ENCODE measurements at regions not wholly inside any gene's neighbourhood (a gene's known extent, or its start where the extent isn't known, plus 50 kb on each side); places are given as distances from the start of the nearest gene placed in this dataset.

- TF ChIP-seq, protein P1, sequence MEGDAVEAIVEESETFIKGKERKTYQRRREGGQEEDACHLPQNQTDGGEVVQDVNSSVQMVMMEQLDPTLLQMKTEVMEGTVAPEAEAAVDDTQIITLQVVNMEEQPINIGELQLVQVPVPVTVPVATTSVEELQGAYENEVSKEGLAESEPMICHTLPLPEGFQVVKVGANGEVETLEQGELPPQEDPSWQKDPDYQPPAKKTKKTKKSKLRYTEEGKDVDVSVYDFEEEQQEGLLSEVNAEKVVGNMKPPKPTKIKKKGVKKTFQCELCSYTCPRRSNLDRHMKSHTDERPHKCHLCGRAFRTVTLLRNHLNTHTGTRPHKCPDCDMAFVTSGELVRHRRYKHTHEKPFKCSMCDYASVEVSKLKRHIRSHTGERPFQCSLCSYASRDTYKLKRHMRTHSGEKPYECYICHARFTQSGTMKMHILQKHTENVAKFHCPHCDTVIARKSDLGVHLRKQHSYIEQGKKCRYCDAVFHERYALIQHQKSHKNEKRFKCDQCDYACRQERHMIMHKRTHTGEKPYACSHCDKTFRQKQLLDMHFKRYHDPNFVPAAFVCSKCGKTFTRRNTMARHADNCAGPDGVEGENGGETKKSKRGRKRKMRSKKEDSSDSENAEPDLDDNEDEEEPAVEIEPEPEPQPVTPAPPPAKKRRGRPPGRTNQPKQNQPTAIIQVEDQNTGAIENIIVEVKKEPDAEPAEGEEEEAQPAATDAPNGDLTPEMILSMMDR (IDR thresholded peaks at IDR 0.05; ENCODE audit: unreplicated experiment in 3 of 3): no peak
- Mint-ChIP-seq H3K27ac (no peak overlapping the region), H3K9me3 (peaks cover 20% of the 10 kb centered on the region), H3K36me3 (ENCODE audit: low read depth) (peaks cover 12% of the 10 kb centered on the region), H3K27me3 (ENCODE audit: low read depth) (peaks cover 9% of the 10 kb centered on the region), H3K4me1 (peaks cover 17% of the 10 kb centered on the region), H3K4me3 (no peak overlapping the region)
Observed at GRCh38 chr1:199762572-199762971, 264.9 kb upstream of the NR5A2 start.

DNA sequence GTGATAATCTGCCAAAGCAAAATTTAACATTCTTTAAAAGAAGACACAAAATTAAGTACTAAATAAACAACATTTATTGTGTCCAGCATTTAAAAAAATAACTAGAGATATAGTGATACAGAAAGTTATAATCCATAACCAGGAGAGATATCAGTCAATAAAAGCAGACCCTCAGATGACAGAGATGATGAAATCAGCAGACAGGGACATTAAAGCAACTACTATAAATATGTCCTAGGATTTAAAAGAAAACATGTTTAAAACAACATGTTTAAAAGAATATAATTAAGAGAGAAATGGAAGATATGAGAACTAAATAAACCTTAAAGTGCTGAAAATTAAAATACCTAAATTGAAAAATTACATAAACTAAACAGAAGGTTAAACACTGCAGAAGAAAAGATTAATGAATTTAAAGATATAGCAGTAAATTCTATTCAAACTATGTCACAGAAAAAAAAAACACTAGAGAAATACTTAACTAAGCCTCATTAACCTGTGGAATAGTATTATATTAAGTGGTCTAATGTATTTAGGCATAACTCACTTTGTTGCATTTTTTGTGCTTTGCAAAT, 261.2 kb upstream of the NR5A2 start:
- Mint-ChIP-seq H3K36me3 (ENCODE audit: low read depth) (peaks cover 16% of the 10 kb centered on the region), H3K4me3 (no peak overlapping the region), H3K9me3 (peaks cover 38% of the 10 kb centered on the region), H3K27ac (no peak overlapping the region), H3K4me1 (peaks cover 7% of the 10 kb centered on the region), H3K27me3 (ENCODE audit: low read depth) (no peaks in the 10 kb centered on the region)
- TF ChIP-seq, protein P1 (IDR thresholded peaks at IDR 0.05; ENCODE audit: unreplicated experiment in 3 of 3): no peak

GRCh38 chr1:199767700-199768099, 259.8 kb upstream of the NR5A2 start:
- peaks cover 16% of the 10 kb centered on the region for H3K36me3 Mint-ChIP-seq (ENCODE audit: low read depth)
- peaks cover 38% of the 10 kb centered on the region for H3K9me3 Mint-ChIP-seq
- no peak overlapping the region for H3K4me3 Mint-ChIP-seq
- no peaks in the 10 kb centered on the region for H3K27me3 Mint-ChIP-seq (ENCODE audit: low read depth)
- TF ChIP-seq, protein P1 (IDR thresholded peaks at IDR 0.05; ENCODE audit: unreplicated experiment in 3 of 3): no peak
- H3K27ac Mint-ChIP-seq: no peak overlapping the region
- H3K4me1 Mint-ChIP-seq: peaks cover 5% of the 10 kb centered on the region

- Mint-ChIP-seq H3K27ac (peak overlapping the region in 1 of 3 experiments; percentile 1), H3K27me3 (ENCODE audit: low read depth) (no peaks in the 10 kb centered on the region), H3K9me3 (peaks cover 5% of the 10 kb centered on the region), H3K4me1 (peaks cover 10% of the 10 kb centered on the region), H3K4me3 (no peak overlapping the region), H3K36me3 (ENCODE audit: low read depth) (no peaks in the 10 kb centered on the region)
- TF ChIP-seq, protein P1 (IDR thresholded peaks at IDR 0.05; ENCODE audit: unreplicated experiment in 3 of 3): no peak
Observed at GRCh38 chr1:199774433-199775089, 252.9 kb upstream of the NR5A2 start.

GRCh38 chr1:199776768-199777497, 250.6 kb upstream of the NR5A2 start:
- peak overlapping the region; percentile 35 to 86 (median 78) for H3K27ac Mint-ChIP-seq
- TF ChIP-seq, protein P1 (IDR thresholded peaks at IDR 0.05; ENCODE audit: unreplicated experiment in 3 of 3): no peak
- H3K36me3 Mint-ChIP-seq (ENCODE audit: low read depth): no peaks in the 10 kb centered on the region
- no peaks in the 10 kb centered on the region for H3K27me3 Mint-ChIP-seq (ENCODE audit: low read depth)
- H3K9me3 Mint-ChIP-seq: no peaks in the 10 kb centered on the region
- H3K4me1 Mint-ChIP-seq: peaks cover 5% of the 10 kb centered on the region
- H3K4me3 Mint-ChIP-seq: no peak overlapping the region
